B cell (primary cell): ENCODE measurements at regions not wholly inside any gene's neighbourhood (a gene's known extent, or its start where the extent isn't known, plus 50 kb on each side); places are given as distances from the start of the nearest gene placed in this dataset.

Experiments used
- ATAC-seq: fragments of 200-7000 bp; cut with Tn5 transposase; one replicate; pipeline ENCODE4 v1.10.0; 2021; ENCODE audit warnings: low read depth, mild to moderate bottlenecking, moderate number of reproducible peaks, moderate library complexity
- CTCF ChIA-PET: fragments of 350-600 bp; sonication (Branson Sonifier 250); formaldehyde crosslinking; loops from one replicate; lab custom pipeline; 2021; ENCODE audit warnings: antibody characterized with exemption, inconsistent platforms; lab: Charles Lee
- POLR2A ChIA-PET: fragments of 350-600 bp; sonication (Branson Sonifier 250); formaldehyde crosslinking; loops from one replicate; lab custom pipeline; 2021; ENCODE audit warnings: antibody characterized with exemption; lab: Charles Lee
- DNase-seq: peaks from one replicate; pipeline ENCODE4 v3.0.0; 2013
- H2AFZ ChIP-seq: 2 replicates; pipeline ENCODE4 v1.6.1; 2012; ENCODE audit warnings: mild to moderate bottlenecking, low read depth, low read length; ENCODE audit not compliant: insufficient read depth, poor library complexity, severe bottlenecking
- H3K27ac ChIP-seq, 2 donors: 1 replicate in 1 of 2; 2 replicates in 1 of 2; pipeline ENCODE4 v1.5.1; 2012 to 2013; ENCODE audit warnings: low read length in 2 of 2, mild to moderate bottlenecking in 2 of 2, moderate library complexity in 1 of 2
- H3K27me3 ChIP-seq, 4 experiments: fragments of 200-600 bp in 1 of 4; sonication (generic) in 1 of 4; replicated peaks in 1 of 4; 1 replicate in 2 of 4; 2 replicates in 2 of 4; pipeline versions ENCODE4 v1.6.1 to v1.7.0; 2013 to 2016; ENCODE audit warnings: low read length in 3 of 4, mild to moderate bottlenecking in 2 of 4, mixed read lengths in 1 of 4, moderate library complexity in 1 of 4; ENCODE audit not compliant: insufficient read depth in 4 of 4, control insufficient read depth in 3 of 4; ENCODE audit errors: control extremely low read depth in 1 of 4
- H3K36me3 ChIP-seq, 2 experiments: replicated peaks in 1 of 2; 1 replicate in 1 of 2; 2 replicates in 1 of 2; pipeline versions ENCODE4 v1.6.1 to v1.7.1; 2013; ENCODE audit warnings: low read length in 1 of 2; ENCODE audit not compliant: insufficient read depth in 2 of 2, control insufficient read depth in 1 of 2; ENCODE audit errors: control extremely low read depth in 1 of 2, extremely low read depth in 1 of 2
- H3K4me1 ChIP-seq, 2 donors: fragments of 200-600 bp in 1 of 2; sonication (generic) in 1 of 2; 1 replicate in 1 of 2; 2 replicates in 1 of 2; pipeline versions ENCODE4 v1.5.1 to v1.6.1; 2013 to 2017; ENCODE audit warnings: low read length in 2 of 2; ENCODE audit not compliant: control insufficient read depth in 2 of 2, insufficient read depth in 2 of 2
- H3K4me2 ChIP-seq: replicated peaks from 2 replicates; pipeline ENCODE3; 2012; ENCODE audit warnings: mild to moderate bottlenecking, low read depth, low read length; ENCODE audit not compliant: poor library complexity, severe bottlenecking
- H3K4me3 ChIP-seq, 5 experiments: fragments of 200-600 bp in 1 of 5; sonication (generic) in 1 of 5; 1 replicate in 3 of 5; 2 replicates in 2 of 5; pipeline versions ENCODE4 v1.5.1 to v1.7.0; 2011 to 2016; ENCODE audit warnings: low read length in 4 of 5, mild to moderate bottlenecking in 4 of 5, low read depth in 2 of 5, control low read depth in 1 of 5, moderate library complexity in 1 of 5; ENCODE audit not compliant: insufficient read depth in 1 of 5; ENCODE audit errors: control extremely low read depth in 1 of 5, extremely low read depth in 1 of 5
- H3K79me2 ChIP-seq: fragments of 200-600 bp; sonication (generic); one replicate; pipeline ENCODE4 v1.6.0; 2016; ENCODE audit warnings: low read length; ENCODE audit not compliant: control insufficient read depth, insufficient read depth
- H3K9ac ChIP-seq: fragments of 200-600 bp; sonication (generic); 2 replicates; pipeline ENCODE4 v1.6.1; 2017; ENCODE audit warnings: mild to moderate bottlenecking, low read length, moderate library complexity
- H3K9me3 ChIP-seq, 3 donors: one replicate each; pipeline versions ENCODE4 v1.6.1 to v1.7.1; 2013; ENCODE audit warnings: low read length in 2 of 3; ENCODE audit not compliant: control insufficient read depth in 2 of 3, insufficient read depth in 1 of 3; ENCODE audit errors: control extremely low read depth in 1 of 3
- H4K20me1 ChIP-seq: 2 replicates; pipeline ENCODE4 v1.6.0; 2012; ENCODE audit warnings: mild to moderate bottlenecking, low read length; ENCODE audit not compliant: insufficient read depth, control insufficient read depth, poor library complexity, severe bottlenecking
- H3K27ac Mint-ChIP-seq: one replicate; pipeline ENCODE4 v1.8.0; 2021; ENCODE audit warnings: mixed read lengths
- H3K27me3 Mint-ChIP-seq: one replicate; pipeline ENCODE4 v1.8.0; 2021; ENCODE audit warnings: mixed read lengths
- H3K4me1 Mint-ChIP-seq: one replicate; pipeline ENCODE4 v1.8.0; 2021; ENCODE audit warnings: mixed read lengths
- H3K4me3 Mint-ChIP-seq: one replicate; pipeline ENCODE4 v1.8.0; 2021; ENCODE audit warnings: mixed read lengths
- H3K9me3 Mint-ChIP-seq: one replicate; pipeline ENCODE4 v1.8.0; 2022; ENCODE audit warnings: mixed read lengths; ENCODE audit not compliant: insufficient read depth
- CTCF ChIP-seq: fragments of 200-600 bp; IDR thresholded peaks from one replicate; pipeline ENCODE4 v1.8.0; 2022; ENCODE audit warnings: antibody characterized with exemption, mild to moderate bottlenecking
- EZH2 ChIP-seq: IDR thresholded peaks from 2 replicates; pipeline ENCODE4 v1.6.1; 2012; ENCODE audit warnings: borderline replicate concordance, low read depth, mild to moderate bottlenecking, moderate library complexity, low read length; ENCODE audit not compliant: insufficient read depth, poor library complexity, severe bottlenecking
- WGBS: methylation state at CpG from one replicate; pipeline ENCODE4 v1.1.5; 2013; ENCODE audit warnings: missing lambda C conversion rate; ENCODE audit not compliant: insufficient coverage; 5-methylcytosine and 5-hydroxymethylcytosine counted together
- intact Hi-C: fragments of 100-400 bp; cut with micrococcal nuclease; formaldehyde crosslinking; loops from one replicate; pipeline ENCODE4 v1.10.0; 2022

- H3K79me2 ChIP-seq, result no peaks in the 10 kb centered on the region
- ATAC-seq, result no peak
- no peak overlapping the region for H3K4me3 ChIP-seq
- peaks cover 3% of the 10 kb centered on the region for H3K27me3 Mint-ChIP-seq
- ChIA-PET CTCF (no interaction called here), POLR2A (no interaction called here)
- no peak overlapping the region for H2AFZ ChIP-seq
- no peak for DNase-seq
- H3K4me2 ChIP-seq, result no peak overlapping the region
- H3K27ac Mint-ChIP-seq, result no peak overlapping the region
- peaks cover 0 to 9% (median 0%) of the 10 kb centered on the region in 3 donors for H3K9me3 ChIP-seq
- H3K9ac ChIP-seq, result no peak overlapping the region
- no peak overlapping the region for H3K4me3 Mint-ChIP-seq
- TF ChIP-seq EZH2 (no peak), CTCF (no peak)
- no peaks in the 10 kb centered on the region for H4K20me1 ChIP-seq
- intact Hi-C loops, result no loop called here
- no peaks in the 10 kb centered on the region for H3K36me3 ChIP-seq
- H3K27me3 ChIP-seq, result no peaks in the 10 kb centered on the region
- H3K9me3 Mint-ChIP-seq, result no peaks in the 10 kb centered on the region
- H3K4me1 Mint-ChIP-seq, result no peaks in the 10 kb centered on the region
- H3K4me1 ChIP-seq, result no peaks in the 10 kb centered on the region
- no peak overlapping the region for H3K27ac ChIP-seq
Observed at GRCh38 chr7:3105856-3106255, 62.2 kb upstream of the CARD11 start.

GRCh38 chr7:3106361-3106826 lies 62.7 kb upstream of the CARD11 start:
- no peak overlapping the region for H3K9ac ChIP-seq
- ChIA-PET CTCF (no interaction called here), POLR2A (no interaction called here)
- no peak overlapping the region for H3K4me3 Mint-ChIP-seq
- peaks cover 0 to 9% (median 0%) of the 10 kb centered on the region in 3 donors for H3K9me3 ChIP-seq
- H3K4me1 ChIP-seq, result no peaks in the 10 kb centered on the region
- ATAC-seq, result no peak
- peaks cover 3% of the 10 kb centered on the region for H3K27me3 Mint-ChIP-seq
- no peak overlapping the region for H2AFZ ChIP-seq
- H3K9me3 Mint-ChIP-seq, result no peaks in the 10 kb centered on the region
- DNase-seq, result no peak
- no peak overlapping the region for H3K4me2 ChIP-seq
- no peak overlapping the region for H3K27ac Mint-ChIP-seq
- H3K27ac ChIP-seq, result no peak overlapping the region
- no peak overlapping the region for H3K4me3 ChIP-seq
- no peaks in the 10 kb centered on the region for H3K36me3 ChIP-seq
- H3K79me2 ChIP-seq, result no peaks in the 10 kb centered on the region
- TF ChIP-seq CTCF, result no peak
- TF ChIP-seq EZH2, result no peak
- no peaks in the 10 kb centered on the region for H3K27me3 ChIP-seq
- 52% methylated on average over 2 of the region's 2 CpGs for WGBS
- H4K20me1 ChIP-seq, result no peaks in the 10 kb centered on the region
- H3K4me1 Mint-ChIP-seq, result no peaks in the 10 kb centered on the region
- intact Hi-C loops, result no loop called here
